Activated CD8-positive, alpha-beta memory T cell treated with anti-CD3 and anti-CD28 coated beads for 4 hours (primary cell): ENCODE measurements at regions not wholly inside any gene's neighbourhood (a gene's known extent, or its start where the extent isn't known, plus 50 kb on each side); places are given as distances from the start of the nearest gene placed in this dataset.
"Not testable (repeated sequence)": the region's sequence is repeated elsewhere in the genome, so short reads cannot be mapped to it uniquely, and the experiment has no call there.

Experiments used
- DNase-seq, 2 donors: peaks; one replicate each; pipeline ENCODE4 v3.0.0-alpha.2; 2020; ENCODE audit warnings: low read depth in 2 of 2

- DNase-seq: no peak
These were observed 1674.3 kb upstream of the AGA start for GRCh38 chr4:179116581-179116980.

GRCh38 chr4:179123084-179123483, 1680.8 kb upstream of the AGA start:
- no peak for DNase-seq

- no peak for DNase-seq
These were observed 1682.2 kb upstream of the AGA start for GRCh38 chr4:179124419-179124818.

- DNase-seq: no peak
These were observed 1682.7 kb upstream of the AGA start for GRCh38 chr4:179124957-179125356.

GRCh38 chr4:179125870-179126269, 1683.6 kb upstream of the AGA start:
- no peak for DNase-seq

- no peak for DNase-seq
These were observed 1686.1 kb upstream of the AGA start for GRCh38 chr4:179128299-179128698.

GRCh38 chr4:179130122-179130714, 1688.0 kb upstream of the AGA start:
- no peak for DNase-seq

- no peak for DNase-seq
These were observed 1703.7 kb upstream of the AGA start for GRCh38 chr4:179145746-179146525.

GRCh38 chr4:179151770-179152169, 1709.5 kb upstream of the AGA start:
- DNase-seq: no peak

- DNase-seq: no peak
These were observed 1720.9 kb upstream of the AGA start for GRCh38 chr4:179163147-179163546.

GRCh38 chr4:179164267-179164999, 1722.2 kb upstream of the AGA start:
- DNase-seq: no peak

GRCh38 chr4:179165000-179165738, 1722.9 kb upstream of the AGA start:
- no peak for DNase-seq

- DNase-seq: no peak
These were observed 1723.6 kb upstream of the AGA start for GRCh38 chr4:179165862-179166261.

GRCh38 chr4:179170308-179170707, 1728.1 kb upstream of the AGA start:
- DNase-seq: not testable (repeated sequence)

GRCh38 chr4:179182741-179183140, 1740.5 kb upstream of the AGA start:
- no peak for DNase-seq

- no peak for DNase-seq
These were observed 1753.7 kb upstream of the AGA start for GRCh38 chr4:179195887-179196286.

- no peak for DNase-seq
These were observed 1754.3 kb upstream of the AGA start for GRCh38 chr4:179196511-179196910.

GRCh38 chr4:179200681-179201080, 1758.4 kb upstream of the AGA start:
- no peak for DNase-seq

- no peak for DNase-seq
These were observed 1783.4 kb upstream of the AGA start for GRCh38 chr4:179225594-179225993.

- DNase-seq: no peak
These were observed 1806.6 kb upstream of the AGA start for GRCh38 chr4:179248821-179249220.

GRCh38 chr4:179268791-179269190, 1826.6 kb upstream of the AGA start:
- no peak for DNase-seq

GRCh38 chr4:179272282-179272681, 1830.0 kb upstream of the AGA start:
- no peak for DNase-seq
